Neural cell (in vitro differentiated cells): ENCODE measurements at regions not wholly inside any gene's neighbourhood (a gene's known extent, or its start where the extent isn't known, plus 50 kb on each side); places are given as distances from the start of the nearest gene placed in this dataset.

Experiments
- H2AFZ ChIP-seq: fragments of 200-600, 300-800 bp; sonication (generic), shearing (Covaris generic); 2 replicates; pipeline ENCODE4 v1.6.0; 2014; ENCODE audit warnings: low read depth, mild to moderate bottlenecking, antibody characterized with exemption, low read length, moderate library complexity
- H3F3A ChIP-seq: fragments of 200-600 bp; shearing (Covaris generic); 2 replicates; pipeline ENCODE4 v1.6.1; 2016; ENCODE audit warnings: mild to moderate bottlenecking, moderate library complexity, mixed read lengths, antibody characterized with exemption, low read length; ENCODE audit not compliant: insufficient read depth, poor library complexity, severe bottlenecking
- H3K27ac ChIP-seq: fragments of 200-600, 300-800 bp; sonication (generic), shearing (Covaris generic); 2 replicates; pipeline ENCODE4 v1.5.1; 2014; ENCODE audit warnings: mild to moderate bottlenecking, low read length, moderate library complexity
- H3K27me3 ChIP-seq: fragments of 300-800, 200-600 bp; sonication (generic), shearing (Covaris generic); 2 replicates; pipeline ENCODE4 v1.6.0; 2014; ENCODE audit warnings: mild to moderate bottlenecking, low read depth, low read length, moderate library complexity; ENCODE audit not compliant: insufficient read depth
- H3K36me3 ChIP-seq: fragments of 300-800, 200-600 bp; sonication (generic), shearing (Covaris generic); 2 replicates; pipeline ENCODE4 v1.5.1; 2014; ENCODE audit warnings: mild to moderate bottlenecking, antibody characterized with exemption, low read length, moderate library complexity; ENCODE audit not compliant: insufficient read depth
- H3K4me2 ChIP-seq: fragments of 300-800, 200-600 bp; sonication (generic), shearing (Covaris generic); 2 replicates; pipeline ENCODE4 v1.6.0; 2014; ENCODE audit warnings: mild to moderate bottlenecking, low read length
- H3K4me3 ChIP-seq: fragments of 300-800, 200-600 bp; sonication (generic), shearing (Covaris generic); 2 replicates; pipeline ENCODE4 v1.5.1; 2014; ENCODE audit warnings: mild to moderate bottlenecking, low read length, moderate library complexity
- H3K79me2 ChIP-seq: fragments of 200-600 bp; shearing (Covaris generic); replicated peaks from 2 replicates; pipeline ENCODE4 v1.6.0; 2014; ENCODE audit warnings: mild to moderate bottlenecking, low read length, moderate library complexity; ENCODE audit not compliant: insufficient read depth
- H3K9ac ChIP-seq: fragments of 300-800, 200-600 bp; sonication (generic), shearing (Covaris generic); 2 replicates; pipeline ENCODE4 v1.6.1; 2016; ENCODE audit warnings: mild to moderate bottlenecking, low read length, mixed read lengths
- H3K9me2 ChIP-seq: fragments of 200-600 bp; shearing (Covaris generic); 2 replicates; pipeline ENCODE4 v1.6.1; 2016; ENCODE audit warnings: mild to moderate bottlenecking, low read length, mixed read lengths; ENCODE audit not compliant: insufficient read depth
- H3K9me3 ChIP-seq: fragments of 200-600, 300-800 bp; sonication (generic), shearing (Covaris generic); 2 replicates; pipeline ENCODE4 v1.6.1; 2016; ENCODE audit warnings: mild to moderate bottlenecking, mixed run types, low read length, moderate library complexity, mixed read lengths
- H4K20me1 ChIP-seq: fragments of 200-600 bp; shearing (Covaris generic); 2 replicates; pipeline ENCODE4 v1.6.1; 2016; ENCODE audit warnings: mild to moderate bottlenecking, mixed run types; ENCODE audit not compliant: insufficient read depth
- CTCF ChIP-seq: fragments of 450-650 bp; IDR thresholded peaks from 2 replicates; pipeline ENCODE4 v1.5.1; 2014; ENCODE audit warnings: antibody characterized with exemption, mild to moderate bottlenecking, moderate library complexity; ENCODE audit not compliant: poor library complexity, severe bottlenecking
- EP300 ChIP-seq: fragments of 450-650 bp; conservative IDR thresholded peaks from 2 replicates; pipeline ENCODE4 v1.6.1; 2014; ENCODE audit warnings: antibody characterized with exemption, mild to moderate bottlenecking, moderate library complexity; ENCODE audit not compliant: poor library complexity, severe bottlenecking
- EZH2 ChIP-seq: fragments of 200-600, 300-800 bp; shearing (Covaris generic), sonication (generic); IDR thresholded peaks from 2 replicates; pipeline ENCODE4 v1.6.1; 2014; ENCODE audit warnings: antibody characterized with exemption, low read length, borderline replicate concordance, mild to moderate bottlenecking; ENCODE audit not compliant: insufficient read depth, poor library complexity, severe bottlenecking
- MXI1 ChIP-seq: fragments of 450-650 bp; conservative IDR thresholded peaks from 2 replicates; pipeline ENCODE4 v1.6.1; 2014; ENCODE audit warnings: antibody characterized with exemption, mild to moderate bottlenecking; ENCODE audit not compliant: poor library complexity, severe bottlenecking
- POLR2AphosphoS5 ChIP-seq: IDR thresholded peaks from 2 replicates; pipeline ENCODE4 v1.6.1; 2012
- RAD21 ChIP-seq: fragments of 450-650 bp; conservative IDR thresholded peaks from 2 replicates; pipeline ENCODE4 v1.6.1; 2014; ENCODE audit warnings: antibody characterized with exemption, mild to moderate bottlenecking, moderate library complexity
- SMC3 ChIP-seq: fragments of 450-650 bp; conservative IDR thresholded peaks from 2 replicates; pipeline ENCODE4 v1.6.1; 2014; ENCODE audit warnings: antibody characterized with exemption, mild to moderate bottlenecking, moderate library complexity; ENCODE audit not compliant: poor library complexity
- TAF1 ChIP-seq: IDR thresholded peaks from 2 replicates; pipeline ENCODE4 v1.6.1; 2012; ENCODE audit warnings: low read depth
- TF ChIP-seq, protein P1 (sequence below): IDR thresholded peaks from 2 replicates; pipeline ENCODE4 v1.6.1; 2012; ENCODE audit warnings: borderline replicate concordance

DNA sequence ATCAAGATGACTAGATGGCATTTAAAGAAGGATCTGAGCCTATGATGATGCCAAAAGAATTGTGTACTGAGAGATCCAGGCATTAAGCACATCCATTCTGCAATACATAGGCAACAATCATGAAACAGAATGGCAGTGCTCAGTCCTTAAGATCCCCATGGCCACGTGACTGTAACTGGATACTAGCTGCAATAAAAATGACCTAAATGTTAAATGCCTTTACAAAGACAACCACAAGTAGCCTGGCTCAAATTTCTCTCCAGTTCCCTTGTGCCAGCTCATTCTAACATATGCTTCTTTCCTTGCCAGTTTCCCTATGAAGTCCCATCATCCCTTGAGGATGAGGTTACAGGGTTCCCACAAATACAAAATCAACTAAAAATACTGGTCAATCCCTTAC lies 148.3 kb upstream of the GHR start:
- Histone ChIP-seq H3K27me3 (no peaks in the 10 kb centered on the region), H4K20me1 (no peaks in the 10 kb centered on the region), H3K4me2 (no peak overlapping the region), H3K4me3 (no peak overlapping the region), H3K9me2 (no peaks in the 10 kb centered on the region), H3K36me3 (no peaks in the 10 kb centered on the region), H3K79me2 (no peaks in the 10 kb centered on the region), H3K9me3 (no peaks in the 10 kb centered on the region), H3K27ac (no peak overlapping the region), H3F3A (no peaks in the 10 kb centered on the region), H3K9ac (no peak overlapping the region), H2AFZ (no peak overlapping the region)
- TF ChIP-seq EP300 = no peak
- no peak for TF ChIP-seq POLR2AphosphoS5
- no peak for TF ChIP-seq MXI1
- TF ChIP-seq, protein P1, sequence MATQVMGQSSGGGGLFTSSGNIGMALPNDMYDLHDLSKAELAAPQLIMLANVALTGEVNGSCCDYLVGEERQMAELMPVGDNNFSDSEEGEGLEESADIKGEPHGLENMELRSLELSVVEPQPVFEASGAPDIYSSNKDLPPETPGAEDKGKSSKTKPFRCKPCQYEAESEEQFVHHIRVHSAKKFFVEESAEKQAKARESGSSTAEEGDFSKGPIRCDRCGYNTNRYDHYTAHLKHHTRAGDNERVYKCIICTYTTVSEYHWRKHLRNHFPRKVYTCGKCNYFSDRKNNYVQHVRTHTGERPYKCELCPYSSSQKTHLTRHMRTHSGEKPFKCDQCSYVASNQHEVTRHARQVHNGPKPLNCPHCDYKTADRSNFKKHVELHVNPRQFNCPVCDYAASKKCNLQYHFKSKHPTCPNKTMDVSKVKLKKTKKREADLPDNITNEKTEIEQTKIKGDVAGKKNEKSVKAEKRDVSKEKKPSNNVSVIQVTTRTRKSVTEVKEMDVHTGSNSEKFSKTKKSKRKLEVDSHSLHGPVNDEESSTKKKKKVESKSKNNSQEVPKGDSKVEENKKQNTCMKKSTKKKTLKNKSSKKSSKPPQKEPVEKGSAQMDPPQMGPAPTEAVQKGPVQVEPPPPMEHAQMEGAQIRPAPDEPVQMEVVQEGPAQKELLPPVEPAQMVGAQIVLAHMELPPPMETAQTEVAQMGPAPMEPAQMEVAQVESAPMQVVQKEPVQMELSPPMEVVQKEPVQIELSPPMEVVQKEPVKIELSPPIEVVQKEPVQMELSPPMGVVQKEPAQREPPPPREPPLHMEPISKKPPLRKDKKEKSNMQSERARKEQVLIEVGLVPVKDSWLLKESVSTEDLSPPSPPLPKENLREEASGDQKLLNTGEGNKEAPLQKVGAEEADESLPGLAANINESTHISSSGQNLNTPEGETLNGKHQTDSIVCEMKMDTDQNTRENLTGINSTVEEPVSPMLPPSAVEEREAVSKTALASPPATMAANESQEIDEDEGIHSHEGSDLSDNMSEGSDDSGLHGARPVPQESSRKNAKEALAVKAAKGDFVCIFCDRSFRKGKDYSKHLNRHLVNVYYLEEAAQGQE = no peak
- no peak for TF ChIP-seq TAF1
- TF ChIP-seq RAD21 = no peak
- TF ChIP-seq CTCF = no peak
- no peak for TF ChIP-seq SMC3
- TF ChIP-seq EZH2 = no peak

GRCh38 chr5:42277293-42277692 lies 145.9 kb upstream of the GHR start:
- Histone ChIP-seq H3K36me3 (no peaks in the 10 kb centered on the region), H3K9ac (no peak overlapping the region), H3K27ac (no peak overlapping the region), H3K4me3 (no peak overlapping the region), H2AFZ (no peak overlapping the region), H3K4me2 (no peak overlapping the region), H3K9me2 (no peaks in the 10 kb centered on the region), H4K20me1 (no peaks in the 10 kb centered on the region), H3F3A (no peaks in the 10 kb centered on the region), H3K79me2 (no peaks in the 10 kb centered on the region), H3K9me3 (no peaks in the 10 kb centered on the region), H3K27me3 (no peaks in the 10 kb centered on the region)
- no peak for TF ChIP-seq CTCF
- no peak for TF ChIP-seq POLR2AphosphoS5
- TF ChIP-seq EP300 = no peak
- no peak for TF ChIP-seq SMC3
- TF ChIP-seq RAD21 = no peak
